PC-3 (cell line): ENCODE measurements at regions not wholly inside any gene's neighbourhood (a gene's known extent, or its start where the extent isn't known, plus 50 kb on each side); places are given as distances from the start of the nearest gene placed in this dataset.

Experiments
- ATAC-seq: fragments of 200-7000 bp; cut with Tn5 transposase; 2 replicates; pipeline ENCODE4 v1.9.1; 2020; ENCODE audit warnings: mild to moderate bottlenecking, moderate library complexity
- BruUV-seq: library from RNA; stranded (reverse); fragments of 400-500 nt; replicated peaks from 2 replicates; lab custom pipeline; 2021; lab: Mats Ljungman, UMichigan
- CTCF ChIA-PET: fragments of 300-600 bp; sonication (Branson Sonifier 250); formaldehyde crosslinking; loops from one replicate; lab custom pipeline; 2022; ENCODE audit warnings: antibody characterized with exemption; lab: Charles Lee
- POLR2A ChIA-PET: fragments of 300-600 bp; sonication (Branson Sonifier 250); formaldehyde crosslinking; loops from one replicate; lab custom pipeline; 2022; ENCODE audit warnings: antibody characterized with exemption; ENCODE audit not compliant: unreplicated experiment; lab: Charles Lee
- DNase-seq: peaks from one replicate; pipeline ENCODE4 v3.0.0-alpha.2; 2015
- H2AFZ ChIP-seq: fragments of 300-600 bp; sonication (generic); 2 replicates; pipeline ENCODE4 v1.6.0; 2016; ENCODE audit warnings: antibody characterized with exemption, low read length
- H3F3A ChIP-seq: fragments of 300-600 bp; sonication (generic); one replicate; pipeline ENCODE4 v1.6.0; 2017; ENCODE audit warnings: antibody characterized with exemption, low read length, control low read depth, mild to moderate bottlenecking; ENCODE audit not compliant: unreplicated experiment
- H3K27ac ChIP-seq: fragments of 300-600 bp; sonication (generic); 2 replicates; pipeline ENCODE4 v1.5.1; 2016; ENCODE audit warnings: mild to moderate bottlenecking, low read length
- H3K27me3 ChIP-seq: fragments of 300-600 bp; sonication (generic); 2 replicates; pipeline ENCODE4 v1.6.1; 2016; ENCODE audit warnings: low read length, mixed read lengths
- H3K36me3 ChIP-seq: fragments of 300-600 bp; sonication (generic); 2 replicates; pipeline ENCODE4 v1.6.1; 2016; ENCODE audit warnings: low read depth, mixed run types, low read length, mixed read lengths
- H3K4me1 ChIP-seq: fragments of 300-600 bp; sonication (generic); 2 replicates; pipeline ENCODE4 v1.5.1; 2016; ENCODE audit warnings: low read length; ENCODE audit not compliant: insufficient read depth
- H3K4me2 ChIP-seq: fragments of 300-600 bp; sonication (generic); 2 replicates; pipeline ENCODE4 v1.6.0; 2016; ENCODE audit warnings: low read length
- H3K4me3 ChIP-seq: fragments of 300-600 bp; sonication (generic); 2 replicates; pipeline ENCODE4 v1.5.1; 2016; ENCODE audit warnings: mild to moderate bottlenecking, low read length, mixed read lengths
- H3K79me2 ChIP-seq: fragments of 300-600 bp; sonication (generic); 2 replicates; pipeline ENCODE4 v1.6.1; 2017; ENCODE audit warnings: low read length, mixed read lengths
- H3K9ac ChIP-seq: fragments of 300-600 bp; sonication (generic); 2 replicates; pipeline ENCODE4 v1.6.0; 2016; ENCODE audit warnings: mild to moderate bottlenecking, low read length
- H3K9me2 ChIP-seq: fragments of 300-600 bp; sonication (generic); replicated peaks from 2 replicates; pipeline ENCODE4 v1.6.1; 2016; ENCODE audit warnings: mixed run types, low read length, mixed read lengths
- H3K9me3 ChIP-seq: fragments of 300-600 bp; sonication (generic); 2 replicates; pipeline ENCODE4 v1.6.1; 2016; ENCODE audit warnings: low read length, mixed read lengths
- H4K20me1 ChIP-seq: fragments of 300-600 bp; sonication (generic); 2 replicates; pipeline ENCODE4 v1.6.1; 2016; ENCODE audit warnings: low read length, mixed read lengths
- EZH2 ChIP-seq: fragments of 300-600 bp; sonication (generic); IDR thresholded peaks from one replicate; pipeline ENCODE4 v1.6.1; 2017; ENCODE audit warnings: antibody characterized with exemption, mild to moderate bottlenecking, low read length; ENCODE audit not compliant: unreplicated experiment
- EZH2phosphoT487 ChIP-seq: fragments of 300-600 bp; sonication (generic); IDR thresholded peaks from 2 replicates; pipeline ENCODE4 v1.6.1; 2018; ENCODE audit warnings: mild to moderate bottlenecking, antibody characterized with exemption, low read length, borderline replicate concordance
- intact Hi-C: fragments of 100-400 bp; cut with micrococcal nuclease; formaldehyde crosslinking; loops from 2 replicates; pipeline ENCODE4 v1.9.0; 2023
- TF ChIP-seq, protein P1 (sequence below): fragments of 300-600 bp; sonication (generic); conservative IDR thresholded peaks from 2 replicates; pipeline ENCODE4 v1.5.1; 2017; ENCODE audit warnings: antibody characterized with exemption, low read depth, mild to moderate bottlenecking, low read length

DNA sequence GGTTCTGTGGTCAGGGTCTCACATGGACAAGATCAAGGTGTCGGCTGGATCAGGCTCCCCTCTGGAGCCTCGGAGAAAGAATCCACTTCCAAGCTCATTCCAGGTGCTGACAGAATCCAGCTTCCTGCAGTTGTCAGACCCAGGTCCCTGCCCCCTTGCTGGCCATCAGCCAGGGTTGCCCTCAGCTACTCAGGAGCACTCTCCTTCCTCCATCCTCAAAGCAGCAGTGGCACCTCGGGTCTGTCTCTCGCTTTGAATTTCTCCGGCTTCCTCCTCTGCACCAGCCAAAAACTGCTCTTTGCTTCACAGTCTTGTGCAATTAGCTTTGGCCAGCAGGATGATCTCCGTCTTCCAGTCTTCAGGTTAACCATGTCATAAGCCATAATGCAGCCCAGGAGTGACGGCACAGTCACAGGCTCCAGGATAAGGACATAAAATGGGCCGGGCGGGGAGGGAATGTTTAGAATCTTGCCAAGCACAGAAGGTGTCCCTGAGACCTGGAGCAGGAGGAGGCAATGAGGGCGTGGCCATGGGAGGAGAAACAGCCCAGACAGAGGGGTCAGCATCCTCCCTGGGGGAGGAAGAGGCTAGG is 79.4 kb upstream of the SLC25A33 start:
- H2AFZ ChIP-seq: no peak overlapping the region
- no peak overlapping the region for H3K9ac ChIP-seq
- no peaks in the 10 kb centered on the region for H3K79me2 ChIP-seq
- H3K4me2 ChIP-seq: no peak overlapping the region
- ATAC-seq (no peak), DNase-seq (no peak)
- H3K27me3 ChIP-seq: no peaks in the 10 kb centered on the region
- no peak for TF ChIP-seq EZH2phosphoT487
- TF ChIP-seq, protein P1, sequence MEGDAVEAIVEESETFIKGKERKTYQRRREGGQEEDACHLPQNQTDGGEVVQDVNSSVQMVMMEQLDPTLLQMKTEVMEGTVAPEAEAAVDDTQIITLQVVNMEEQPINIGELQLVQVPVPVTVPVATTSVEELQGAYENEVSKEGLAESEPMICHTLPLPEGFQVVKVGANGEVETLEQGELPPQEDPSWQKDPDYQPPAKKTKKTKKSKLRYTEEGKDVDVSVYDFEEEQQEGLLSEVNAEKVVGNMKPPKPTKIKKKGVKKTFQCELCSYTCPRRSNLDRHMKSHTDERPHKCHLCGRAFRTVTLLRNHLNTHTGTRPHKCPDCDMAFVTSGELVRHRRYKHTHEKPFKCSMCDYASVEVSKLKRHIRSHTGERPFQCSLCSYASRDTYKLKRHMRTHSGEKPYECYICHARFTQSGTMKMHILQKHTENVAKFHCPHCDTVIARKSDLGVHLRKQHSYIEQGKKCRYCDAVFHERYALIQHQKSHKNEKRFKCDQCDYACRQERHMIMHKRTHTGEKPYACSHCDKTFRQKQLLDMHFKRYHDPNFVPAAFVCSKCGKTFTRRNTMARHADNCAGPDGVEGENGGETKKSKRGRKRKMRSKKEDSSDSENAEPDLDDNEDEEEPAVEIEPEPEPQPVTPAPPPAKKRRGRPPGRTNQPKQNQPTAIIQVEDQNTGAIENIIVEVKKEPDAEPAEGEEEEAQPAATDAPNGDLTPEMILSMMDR: no peak
- no peak for TF ChIP-seq EZH2
- intact Hi-C loops: no loop called here
- no peaks in the 10 kb centered on the region for H3K4me1 ChIP-seq
- no peaks in the 10 kb centered on the region for H4K20me1 ChIP-seq
- H3F3A ChIP-seq: no peaks in the 10 kb centered on the region
- no peak overlapping the region for H3K4me3 ChIP-seq
- POLR2A ChIA-PET: no interaction called here
- H3K27ac ChIP-seq: no peak overlapping the region
- H3K36me3 ChIP-seq: no peaks in the 10 kb centered on the region
- CTCF ChIA-PET: no interaction called here
- H3K9me3 ChIP-seq: no peaks in the 10 kb centered on the region
- no peaks in the 10 kb centered on the region for H3K9me2 ChIP-seq
- no TSS peak for BruUV-seq

DNA sequence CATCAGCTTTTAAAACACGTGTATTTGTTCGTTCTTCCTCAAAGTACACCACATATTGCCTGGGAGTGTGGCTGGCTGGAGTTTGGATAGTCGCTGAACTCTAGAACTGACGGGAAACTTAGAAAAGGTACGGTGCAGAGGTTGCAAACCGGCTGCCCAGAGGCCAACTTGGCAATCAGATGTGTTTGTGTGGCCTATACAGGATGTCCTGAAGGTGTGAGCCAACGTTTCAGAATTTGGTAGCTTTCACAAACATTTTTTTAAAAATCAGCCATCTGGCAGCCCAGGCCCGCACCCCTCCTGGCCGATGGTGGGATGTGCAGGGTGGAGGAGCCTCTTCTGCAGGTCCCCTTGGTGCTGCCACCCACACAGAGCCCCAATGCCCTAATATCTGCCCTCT is 73.6 kb upstream of the SLC25A33 start:
- H3K9ac ChIP-seq: no peak overlapping the region
- no peaks in the 10 kb centered on the region for H3K9me2 ChIP-seq
- ATAC-seq (no peak), DNase-seq (no peak)
- TF ChIP-seq EZH2phosphoT487: no peak
- TF ChIP-seq, protein P1: no peak
- TF ChIP-seq EZH2: no peak
- intact Hi-C loops: no loop called here
- H3K4me1 ChIP-seq: peaks cover 16% of the 10 kb centered on the region
- no TSS peak for BruUV-seq
- no peaks in the 10 kb centered on the region for H4K20me1 ChIP-seq
- H3K4me3 ChIP-seq: no peak overlapping the region
- no peak overlapping the region for H3K4me2 ChIP-seq
- ChIA-PET CTCF (no interaction called here), POLR2A (no interaction called here)
- no peaks in the 10 kb centered on the region for H3K27me3 ChIP-seq
- no peaks in the 10 kb centered on the region for H3K36me3 ChIP-seq
- no peak overlapping the region for H3K27ac ChIP-seq
- H2AFZ ChIP-seq: no peak overlapping the region
- H3K79me2 ChIP-seq: no peaks in the 10 kb centered on the region
- H3F3A ChIP-seq: no peaks in the 10 kb centered on the region
- no peaks in the 10 kb centered on the region for H3K9me3 ChIP-seq
